Tibial nerve (tissue), 4 donors: ENCODE measurements at regions not wholly inside any gene's neighbourhood (a gene's known extent, or its start where the extent isn't known, plus 50 kb on each side); places are given as distances from the start of the nearest gene placed in this dataset.

Experiments
- DNase-seq, 2 donors: peaks; one replicate each; pipeline ENCODE4 v3.0.0-alpha.2; 2019; ENCODE audit warnings: low spot score in 2 of 2
- H3K27ac ChIP-seq, 4 donors: fragments of 200-600 bp; sonication (generic) in 3 of 4; one replicate each; pipeline ENCODE4 v1.5.1; 2017 to 2019; ENCODE audit warnings: mild to moderate bottlenecking in 1 of 4
- H3K27me3 ChIP-seq, 2 donors: fragments of 200-600 bp; sonication (generic) in 1 of 2; one replicate each; pipeline versions ENCODE4 v1.5.1 to v1.6.0; 2017 to 2019
- H3K36me3 ChIP-seq, 3 donors: fragments of 200-600 bp; sonication (generic); one replicate each; pipeline ENCODE4 v1.5.1; 2018 to 2019
- H3K4me1 ChIP-seq, 4 donors: fragments of 200-600 bp; sonication (generic) in 3 of 4; one replicate each; pipeline ENCODE4 v1.5.1; 2017 to 2019
- H3K4me3 ChIP-seq, 4 donors: fragments of 200-600 bp; sonication (generic) in 3 of 4; one replicate each; pipeline ENCODE4 v1.5.1; 2017 to 2019; ENCODE audit warnings: mild to moderate bottlenecking in 1 of 4, moderate library complexity in 1 of 4
- H3K9me3 ChIP-seq, 4 donors: fragments of 200-600 bp; sonication (generic) in 3 of 4; one replicate each; pipeline ENCODE4 v1.5.1; 2017 to 2019
- CTCF ChIP-seq, 5 experiments: fragments of 200-600 bp in 3 of 5; fragments of 450-650 bp in 2 of 5; sonication (generic) in 3 of 5; IDR thresholded peaks; one replicate each; pipeline ENCODE4 v1.5.1; 2016 to 2019; ENCODE audit warnings: antibody characterized with exemption in 5 of 5, mild to moderate bottlenecking in 3 of 5, moderate library complexity in 2 of 5
- EP300 ChIP-seq, 2 donors: sonication (generic); formaldehyde crosslinking; IDR thresholded peaks; one replicate each; pipeline ENCODE4 v1.6.1; 2017; ENCODE audit warnings: antibody characterized with exemption in 2 of 2, mild to moderate bottlenecking in 1 of 2
- POLR2A ChIP-seq, 2 donors: fragments of 450-650 bp; IDR thresholded peaks; one replicate each; pipeline ENCODE4 v1.6.1; 2017; ENCODE audit warnings: antibody characterized with exemption in 2 of 2, mild to moderate bottlenecking in 2 of 2, moderate library complexity in 2 of 2
- WGBS, 2 donors: methylation state at CpG; one replicate each; pipeline ENCODE4 v1.1.5; 2018; 5-methylcytosine and 5-hydroxymethylcytosine counted together

DNA sequence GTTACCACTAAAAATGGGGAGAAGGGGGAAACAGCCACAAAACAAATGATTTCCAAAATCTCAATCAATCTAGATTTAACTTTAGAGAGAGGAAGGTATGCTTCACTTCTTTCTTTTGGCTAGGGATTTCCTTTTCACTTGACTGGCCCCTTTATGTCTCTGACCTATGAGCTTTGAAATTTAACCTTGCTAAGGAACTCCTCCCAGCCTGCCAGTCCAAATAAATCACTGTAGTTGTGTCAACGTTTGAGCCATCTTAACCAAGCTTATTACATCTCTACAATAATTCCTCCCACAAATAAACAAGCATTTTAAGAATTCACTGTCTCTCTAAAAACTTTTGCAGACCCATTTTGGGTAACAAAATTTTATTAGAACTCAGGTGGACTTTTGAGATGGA is 315.5 kb upstream of the CELF2 start:
- H3K27me3 ChIP-seq: no peaks in the 10 kb centered on the region
- 6 to 18% methylated on average over 1 of the region's 1 CpG for WGBS, 2 donors
- no peaks in the 10 kb centered on the region for H3K4me1 ChIP-seq
- no peak overlapping the region for H3K27ac ChIP-seq
- no peaks in the 10 kb centered on the region for H3K9me3 ChIP-seq
- no peaks in the 10 kb centered on the region for H3K36me3 ChIP-seq
- H3K4me3 ChIP-seq: no peak overlapping the region
- no peak for TF ChIP-seq EP300 (IDR thresholded peaks at IDR 0.05)
- DNase-seq: no peak

DNA sequence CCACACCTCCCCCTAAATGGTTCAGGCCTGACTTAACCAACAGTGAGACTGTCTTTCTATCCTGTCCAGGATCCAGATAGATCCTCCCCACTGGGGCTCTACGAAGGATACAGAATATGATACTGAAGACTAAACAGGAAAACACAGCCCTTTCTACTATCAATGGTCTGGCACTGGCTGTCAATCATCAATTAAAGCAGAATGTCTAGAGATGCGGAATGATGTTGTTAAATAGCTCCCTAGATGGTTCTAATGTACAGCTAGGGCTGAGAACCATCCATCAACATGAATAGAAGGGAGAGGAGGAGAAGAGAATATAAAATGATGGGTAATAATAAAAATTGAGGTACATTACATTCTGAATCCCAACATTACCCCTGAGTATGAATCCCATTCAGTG is 314.3 kb upstream of the CELF2 start:
- WGBS, 2 donors: 95 to 98% methylated on average over 2 of the region's 2 CpGs
- no peaks in the 10 kb centered on the region for H3K9me3 ChIP-seq
- H3K36me3 ChIP-seq: no peaks in the 10 kb centered on the region
- H3K27ac ChIP-seq: no peak overlapping the region
- H3K4me3 ChIP-seq: no peak overlapping the region
- TF ChIP-seq POLR2A (IDR thresholded peaks at IDR 0.05) (no peak), EP300 (IDR thresholded peaks at IDR 0.05) (no peak), CTCF (IDR thresholded peaks at IDR 0.05) (no peak)
- H3K27me3 ChIP-seq: no peaks in the 10 kb centered on the region
- no peaks in the 10 kb centered on the region for H3K4me1 ChIP-seq
- no peak for DNase-seq

- Histone ChIP-seq H3K9me3 (no peaks in the 10 kb centered on the region), H3K27ac (no peak overlapping the region), H3K4me1 (no peaks in the 10 kb centered on the region), H3K4me3 (no peak overlapping the region), H3K27me3 (no peaks in the 10 kb centered on the region), H3K36me3 (no peaks in the 10 kb centered on the region)
- WGBS, 2 donors: 83 to 84% methylated on average over 7 of the region's 7 CpGs
- no peak for DNase-seq
- TF ChIP-seq EP300 (IDR thresholded peaks at IDR 0.05) (no peak), CTCF (IDR thresholded peaks at IDR 0.05) (no peak), POLR2A (IDR thresholded peaks at IDR 0.05) (no peak)
These were observed 305.4 kb upstream of the CELF2 start for GRCh38 chr10:10712155-10712704.

DNA sequence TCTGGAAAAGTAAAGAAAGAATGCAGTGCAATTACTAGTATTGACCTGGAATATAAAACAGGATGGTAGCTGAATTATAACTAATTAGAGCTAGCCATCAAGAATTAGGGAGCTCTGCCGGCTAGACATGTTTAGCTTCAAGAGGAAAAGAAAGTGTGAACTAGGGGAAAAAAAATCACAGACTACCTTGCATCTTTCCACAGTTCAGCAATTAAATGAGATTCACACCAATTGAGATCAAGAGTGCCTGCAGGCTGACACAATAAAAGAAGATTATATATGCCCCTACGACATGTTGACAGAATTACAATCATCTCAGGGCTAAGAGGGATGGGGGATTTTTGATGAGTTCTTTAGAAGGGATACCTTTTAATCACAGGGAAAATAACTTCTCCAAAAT is 303.3 kb upstream of the CELF2 start:
- Histone ChIP-seq H3K27me3 (no peaks in the 10 kb centered on the region), H3K4me1 (no peaks in the 10 kb centered on the region), H3K27ac (no peak overlapping the region), H3K4me3 (no peak overlapping the region), H3K9me3 (no peaks in the 10 kb centered on the region), H3K36me3 (no peaks in the 10 kb centered on the region)
- TF ChIP-seq EP300 (IDR thresholded peaks at IDR 0.05): no peak
- TF ChIP-seq POLR2A (IDR thresholded peaks at IDR 0.05): no peak
- TF ChIP-seq CTCF (IDR thresholded peaks at IDR 0.05): no peak
- DNase-seq: no peak
- whole genome bisulfite sequencing, 2 donors: 67 to 78% methylated on average over 2 of the region's 2 CpGs

- no peaks in the 10 kb centered on the region for H3K27me3 ChIP-seq
- H3K36me3 ChIP-seq: no peaks in the 10 kb centered on the region
- H3K27ac ChIP-seq: no peak overlapping the region
- no peak for TF ChIP-seq EP300 (IDR thresholded peaks at IDR 0.05)
- no peak for TF ChIP-seq POLR2A (IDR thresholded peaks at IDR 0.05)
- no peak for TF ChIP-seq CTCF (IDR thresholded peaks at IDR 0.05)
- 84 to 86% methylated on average over 4 of the region's 4 CpGs for WGBS, 2 donors
- no peak overlapping the region for H3K4me3 ChIP-seq
- no peak for DNase-seq
- no peaks in the 10 kb centered on the region for H3K9me3 ChIP-seq
- H3K4me1 ChIP-seq: no peaks in the 10 kb centered on the region
These were observed 300.7 kb upstream of the CELF2 start for GRCh38 chr10:10716972-10717371.

GRCh38 chr10:10722422-10722821 is 295.2 kb upstream of the CELF2 start:
- Histone ChIP-seq H3K4me3 (no peak overlapping the region), H3K4me1 (no peaks in the 10 kb centered on the region), H3K9me3 (no peaks in the 10 kb centered on the region), H3K36me3 (no peaks in the 10 kb centered on the region), H3K27me3 (no peaks in the 10 kb centered on the region), H3K27ac (no peak overlapping the region)
- DNase-seq: no peak
- no peak for TF ChIP-seq EP300 (IDR thresholded peaks at IDR 0.05)
- TF ChIP-seq CTCF (IDR thresholded peaks at IDR 0.05): no peak
- TF ChIP-seq POLR2A (IDR thresholded peaks at IDR 0.05): no peak
